OCI-LY3 (cell line): ENCODE measurements at regions not wholly inside any gene's neighbourhood (a gene's known extent, or its start where the extent isn't known, plus 50 kb on each side); places are given as distances from the start of the nearest gene placed in this dataset.

Experiments
- H2AFZ ChIP-seq: fragments of 200-600, 300-600 bp; shearing (Covaris generic); 2 replicates; pipeline ENCODE4 v1.6.0; 2014; ENCODE audit warnings: antibody characterized with exemption, low read depth, low read length
- H3K27ac ChIP-seq: fragments of 200-600, 300-600 bp; sonication (generic); 2 replicates; pipeline ENCODE4 v1.5.1; 2014; ENCODE audit warnings: mild to moderate bottlenecking, low read length, moderate library complexity, mixed read lengths
- H3K27me3 ChIP-seq: fragments of 200-600, 300-600 bp; sonication (generic); 2 replicates; pipeline ENCODE4 v1.6.1; 2014; ENCODE audit warnings: low read depth, low read length, mixed read lengths
- H3K36me3 ChIP-seq: fragments of 200-600, 300-600 bp; sonication (generic); replicated peaks from 2 replicates; pipeline ENCODE3; 2014; ENCODE audit warnings: low read depth, low read length, mixed read lengths
- H3K4me1 ChIP-seq: fragments of 300-600, 200-600 bp; sonication (generic); 2 replicates; pipeline ENCODE4 v1.6.1; 2014; ENCODE audit warnings: low read length, mixed read lengths
- H3K4me2 ChIP-seq: fragments of 200-600, 300-600 bp; sonication (generic); 2 replicates; pipeline ENCODE4 v1.6.1; 2014; ENCODE audit warnings: low read length, mixed read lengths
- H3K4me3 ChIP-seq: fragments of 300-600, 200-600 bp; sonication (generic); 2 replicates; pipeline ENCODE4 v1.5.1; 2014; ENCODE audit warnings: antibody characterized with exemption, mild to moderate bottlenecking, low read length, moderate library complexity
- H3K79me2 ChIP-seq: fragments of 300-600, 200-600 bp; shearing (Covaris generic); 2 replicates; pipeline ENCODE4 v1.6.1; 2014; ENCODE audit warnings: mild to moderate bottlenecking, low read length, mixed read lengths
- H3K9ac ChIP-seq: fragments of 300-600, 200-600 bp; shearing (Covaris generic); 2 replicates; pipeline ENCODE4 v1.6.0; 2014; ENCODE audit warnings: mild to moderate bottlenecking, low read length, moderate library complexity
- H3K9me3 ChIP-seq: fragments of 200-600, 300-600 bp; shearing (Covaris generic); 2 replicates; pipeline ENCODE4 v1.6.1; 2014; ENCODE audit warnings: low read length, mixed read lengths; ENCODE audit not compliant: insufficient read depth
- H4K20me1 ChIP-seq: fragments of 200-600, 300-600 bp; sonication (generic); 2 replicates; pipeline ENCODE4 v1.6.1; 2016; ENCODE audit warnings: low read length, mixed read lengths; ENCODE audit not compliant: insufficient read depth
- EZH2phosphoT487 ChIP-seq: fragments of 200-600 bp; shearing (Covaris generic); IDR thresholded peaks from 2 replicates; pipeline ENCODE4 v1.6.1; 2018; ENCODE audit warnings: antibody characterized with exemption, mixed run types, low read depth
- TF ChIP-seq, protein P1 (sequence below): fragments of 200-600, 300-600 bp; sonication (generic); IDR thresholded peaks from 2 replicates; pipeline ENCODE4 v1.5.1; 2014; ENCODE audit warnings: antibody characterized with exemption, low read length, low read depth

DNA sequence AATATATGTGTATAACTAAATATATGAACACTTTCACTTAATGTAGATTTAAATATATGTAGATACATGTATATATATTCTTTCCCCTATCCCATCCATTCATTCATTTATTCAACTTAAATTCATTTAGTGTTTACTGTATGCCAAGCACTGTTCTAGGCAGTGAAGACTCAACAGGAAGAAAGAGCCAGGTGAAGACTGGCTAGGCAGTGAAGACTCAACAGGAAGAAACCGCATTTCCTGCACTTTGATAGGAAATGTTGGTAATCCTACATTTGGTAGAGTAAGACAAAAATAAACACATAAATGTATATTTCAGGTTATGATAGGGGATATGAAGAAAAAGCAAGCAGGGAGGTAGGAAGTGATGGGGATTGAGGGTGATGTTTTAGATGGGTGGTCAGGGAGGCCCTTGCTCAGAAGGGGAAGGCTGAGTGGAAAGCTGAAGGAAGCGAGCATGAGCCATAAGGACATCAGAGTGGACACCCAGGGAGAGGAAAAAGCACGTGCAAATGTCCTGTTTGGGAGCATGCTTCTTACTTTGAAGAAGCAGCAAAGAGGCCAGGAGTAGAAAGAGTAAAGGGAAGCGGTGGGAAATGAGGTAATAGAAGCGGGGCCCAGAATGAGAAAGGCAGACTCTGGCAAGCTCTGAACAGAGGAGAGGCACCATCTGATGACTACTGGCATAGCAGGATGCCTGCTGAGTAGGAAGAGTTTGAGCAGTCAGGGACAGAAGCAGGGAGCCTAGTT, 227.8 kb upstream of the MAP3K1 start:
- H3K27ac ChIP-seq: no peak overlapping the region

DNA sequence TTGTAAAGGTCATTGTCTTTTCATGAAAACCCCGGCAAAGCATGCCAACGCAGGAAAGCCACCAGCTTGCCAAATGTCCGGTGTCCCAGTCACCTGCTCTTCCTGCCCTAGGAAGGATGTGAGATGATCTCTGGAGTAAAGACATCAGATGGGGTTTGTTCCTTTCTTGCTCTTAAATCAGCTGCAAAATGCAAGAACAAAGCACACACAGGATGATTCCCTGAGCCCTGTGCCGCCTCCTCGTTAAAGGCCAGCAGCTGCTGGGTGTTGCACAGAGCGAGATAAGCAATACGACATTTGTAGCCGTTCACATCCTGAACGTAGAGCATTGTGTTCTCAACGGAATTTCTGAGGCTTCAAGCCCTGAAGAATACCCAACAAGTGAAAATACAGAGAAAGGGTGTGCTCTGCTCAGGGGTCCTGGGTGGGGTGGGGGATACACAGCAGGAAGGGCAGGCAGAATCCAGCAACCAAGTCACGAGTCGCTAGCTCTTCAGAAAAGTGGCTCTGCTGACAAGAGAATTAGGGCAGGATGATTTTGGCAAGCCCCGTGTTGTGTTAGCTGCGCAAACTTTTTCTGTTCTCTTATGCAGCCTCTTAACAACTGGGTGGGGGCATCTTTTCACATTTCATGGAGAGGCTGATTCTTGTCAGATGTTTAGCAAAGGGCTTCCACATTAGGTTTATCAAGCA, 229.2 kb upstream of the MAP3K1 start:
- no peak overlapping the region for H3K9ac ChIP-seq
- H3K27ac ChIP-seq: no peak overlapping the region
- no peaks in the 10 kb centered on the region for H3K27me3 ChIP-seq
- TF ChIP-seq, protein P1, sequence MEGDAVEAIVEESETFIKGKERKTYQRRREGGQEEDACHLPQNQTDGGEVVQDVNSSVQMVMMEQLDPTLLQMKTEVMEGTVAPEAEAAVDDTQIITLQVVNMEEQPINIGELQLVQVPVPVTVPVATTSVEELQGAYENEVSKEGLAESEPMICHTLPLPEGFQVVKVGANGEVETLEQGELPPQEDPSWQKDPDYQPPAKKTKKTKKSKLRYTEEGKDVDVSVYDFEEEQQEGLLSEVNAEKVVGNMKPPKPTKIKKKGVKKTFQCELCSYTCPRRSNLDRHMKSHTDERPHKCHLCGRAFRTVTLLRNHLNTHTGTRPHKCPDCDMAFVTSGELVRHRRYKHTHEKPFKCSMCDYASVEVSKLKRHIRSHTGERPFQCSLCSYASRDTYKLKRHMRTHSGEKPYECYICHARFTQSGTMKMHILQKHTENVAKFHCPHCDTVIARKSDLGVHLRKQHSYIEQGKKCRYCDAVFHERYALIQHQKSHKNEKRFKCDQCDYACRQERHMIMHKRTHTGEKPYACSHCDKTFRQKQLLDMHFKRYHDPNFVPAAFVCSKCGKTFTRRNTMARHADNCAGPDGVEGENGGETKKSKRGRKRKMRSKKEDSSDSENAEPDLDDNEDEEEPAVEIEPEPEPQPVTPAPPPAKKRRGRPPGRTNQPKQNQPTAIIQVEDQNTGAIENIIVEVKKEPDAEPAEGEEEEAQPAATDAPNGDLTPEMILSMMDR: no peak
- TF ChIP-seq EZH2phosphoT487: no peak
- H4K20me1 ChIP-seq: no peaks in the 10 kb centered on the region
- H3K4me2 ChIP-seq: no peak overlapping the region
- H3K36me3 ChIP-seq: no peaks in the 10 kb centered on the region
- H2AFZ ChIP-seq: no peak overlapping the region
- no peaks in the 10 kb centered on the region for H3K9me3 ChIP-seq
- no peaks in the 10 kb centered on the region for H3K79me2 ChIP-seq
- H3K4me1 ChIP-seq: peaks cover 9% of the 10 kb centered on the region
- H3K4me3 ChIP-seq: no peak overlapping the region

More for the DNA sequence above, 227.8 kb upstream of the MAP3K1 start:
- Histone ChIP-seq H2AFZ (no peak overlapping the region), H3K36me3 (no peaks in the 10 kb centered on the region), H3K4me3 (no peak overlapping the region), H3K27me3 (no peaks in the 10 kb centered on the region), H3K9ac (no peak overlapping the region), H3K79me2 (no peaks in the 10 kb centered on the region), H3K9me3 (no peaks in the 10 kb centered on the region), H4K20me1 (no peaks in the 10 kb centered on the region), H3K4me1 (peaks cover 7% of the 10 kb centered on the region), H3K4me2 (no peak overlapping the region)
- no peak for TF ChIP-seq EZH2phosphoT487
- TF ChIP-seq, protein P1: no peak

DNA sequence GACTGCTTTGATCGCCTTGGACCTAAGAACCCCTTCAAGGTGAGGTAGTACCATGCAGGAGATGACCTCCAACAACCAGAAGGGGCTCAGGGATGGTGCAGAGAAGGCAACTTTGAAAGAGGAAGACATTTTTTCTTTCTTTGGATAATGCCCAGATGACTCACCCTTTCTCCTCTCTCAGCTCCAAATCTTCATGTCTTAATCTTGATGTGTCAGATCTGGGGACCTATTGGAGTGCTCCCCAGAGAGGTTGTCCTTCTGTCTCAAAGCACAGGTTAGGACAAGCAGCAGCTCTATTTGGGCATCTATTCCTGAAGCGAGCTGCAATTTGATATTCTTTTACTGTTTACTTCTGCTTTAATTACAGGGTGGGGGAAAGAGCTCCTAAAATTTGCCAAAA, 229.9 kb upstream of the MAP3K1 start:
- TF ChIP-seq, protein P1: no peak
- no peak for TF ChIP-seq EZH2phosphoT487
- Histone ChIP-seq H3K36me3 (no peaks in the 10 kb centered on the region), H3K4me1 (peaks cover 16% of the 10 kb centered on the region), H3K27ac (no peak overlapping the region), H3K79me2 (no peaks in the 10 kb centered on the region), H3K9me3 (no peaks in the 10 kb centered on the region), H3K9ac (no peak overlapping the region), H2AFZ (no peak overlapping the region), H3K4me2 (no peak overlapping the region), H4K20me1 (no peaks in the 10 kb centered on the region), H3K4me3 (no peak overlapping the region), H3K27me3 (no peaks in the 10 kb centered on the region)

DNA sequence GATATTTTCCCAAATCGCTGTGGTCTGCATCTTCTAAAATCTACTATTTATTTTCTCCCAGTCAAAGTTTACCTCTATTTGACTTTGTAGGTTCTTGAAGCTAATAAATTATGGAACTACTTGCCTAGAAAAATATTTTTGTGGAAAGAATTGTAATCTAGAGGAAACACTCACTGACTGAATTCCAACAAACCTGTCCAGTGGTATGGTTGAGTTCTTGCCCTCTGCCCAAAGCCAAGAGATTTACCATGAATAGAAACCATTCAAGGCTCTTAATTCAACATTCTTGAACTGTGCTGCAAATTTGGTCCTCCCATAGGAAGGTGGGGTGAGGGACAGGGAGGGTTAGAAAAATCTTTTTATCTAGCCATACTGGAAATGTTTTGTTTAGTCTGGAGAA, 233.9 kb upstream of the MAP3K1 start:
- Histone ChIP-seq H3K27ac (no peak overlapping the region), H4K20me1 (no peaks in the 10 kb centered on the region), H3K36me3 (no peaks in the 10 kb centered on the region), H3K9ac (no peak overlapping the region), H3K4me3 (no peak overlapping the region), H2AFZ (no peak overlapping the region), H3K79me2 (no peaks in the 10 kb centered on the region), H3K4me1 (peaks cover 8% of the 10 kb centered on the region), H3K9me3 (no peaks in the 10 kb centered on the region), H3K4me2 (peak overlapping the region; percentile 28; the same call in 1 of the 2 replicates), H3K27me3 (no peaks in the 10 kb centered on the region)
- TF ChIP-seq, protein P1: no peak
- TF ChIP-seq EZH2phosphoT487: no peak
